WTC11 (cell line): ENCODE measurements at regions not wholly inside any gene's neighbourhood (a gene's known extent, or its start where the extent isn't known, plus 50 kb on each side); places are given as distances from the start of the nearest gene placed in this dataset.

ENCODE experiments used
- ATAC-seq: fragments of 200-7000 bp; cut with Tn5 transposase; 2 replicates; pipeline ENCODE4 v1.10.0; 2021; ENCODE audit warnings: mild to moderate bottlenecking, moderate library complexity
- CTCF ChIA-PET: fragments of 300-600 bp; sonication (Branson Sonifier 250); formaldehyde crosslinking; loops from one replicate; lab custom pipeline; 2021; ENCODE audit warnings: antibody characterized with exemption; lab: Charles Lee
- POLR2A ChIA-PET: fragments of 350-600 bp; sonication (Branson Sonifier 250); formaldehyde crosslinking; loops from one replicate; lab custom pipeline; 2021; ENCODE audit warnings: antibody characterized with exemption; lab: Charles Lee
- DNase-seq: peaks from one replicate; pipeline ENCODE4 v3.0.0; 2021; ENCODE audit warnings: low spot score
- H3K27ac Mint-ChIP-seq: 2 replicates; pipeline ENCODE4 v1.8.0; 2021; ENCODE audit warnings: mixed read lengths
- H3K27me3 Mint-ChIP-seq: 2 replicates; pipeline ENCODE4 v1.8.0; 2021; ENCODE audit warnings: low read depth, mild to moderate bottlenecking, moderate library complexity, mixed read lengths
- H3K36me3 Mint-ChIP-seq: 2 replicates; pipeline ENCODE4 v1.8.0; 2021; ENCODE audit warnings: mixed read lengths
- H3K4me1 Mint-ChIP-seq: 2 replicates; pipeline ENCODE4 v1.8.0; 2022; ENCODE audit warnings: mixed read lengths
- H3K4me3 Mint-ChIP-seq: 2 replicates; pipeline ENCODE4 v1.8.0; 2021; ENCODE audit warnings: mild to moderate bottlenecking, moderate library complexity, mixed read lengths
- H3K9me3 Mint-ChIP-seq: 2 replicates; pipeline ENCODE4 v1.8.0; 2021; ENCODE audit warnings: mixed read lengths
- AFF4 ChIP-seq: sonication (generic); formaldehyde crosslinking; IDR thresholded peaks from 2 replicates; pipeline ENCODE4 v1.8.1; 2023; ENCODE audit warnings: mild to moderate bottlenecking, missing genetic modification reagents, borderline replicate concordance
- E2F1 ChIP-seq: sonication (generic); formaldehyde crosslinking; IDR thresholded peaks from 2 replicates; pipeline ENCODE4 v1.8.0; 2022; ENCODE audit warnings: mild to moderate bottlenecking, missing genetic modification reagents
- EMX1 ChIP-seq: fragments of 250-450 bp; sonication (Bioruptor Pico); IDR thresholded peaks from 2 replicates; pipeline ENCODE4 v1.8.0; 2021; ENCODE audit warnings: mild to moderate bottlenecking
- ERG ChIP-seq: fragments of 250-450 bp; sonication (Bioruptor Pico); IDR thresholded peaks from 2 replicates; pipeline ENCODE4 v1.8.0; 2021; ENCODE audit warnings: mild to moderate bottlenecking
- ETV6 ChIP-seq: sonication (generic); formaldehyde crosslinking; IDR thresholded peaks from 2 replicates; pipeline ENCODE4 v1.8.1; 2022; ENCODE audit warnings: mild to moderate bottlenecking, missing genetic modification reagents
- FOXP4 ChIP-seq: sonication (generic); formaldehyde crosslinking; IDR thresholded peaks from 2 replicates; pipeline ENCODE4 v1.8.0; 2022; ENCODE audit warnings: mild to moderate bottlenecking, missing genetic modification reagents
- HMGXB4 ChIP-seq: sonication (generic); formaldehyde crosslinking; IDR thresholded peaks from 2 replicates; pipeline ENCODE4 v1.8.1; 2023; ENCODE audit warnings: mild to moderate bottlenecking, moderate library complexity, missing genetic modification reagents
- JAZF1 ChIP-seq: fragments of 250-450 bp; sonication (Bioruptor Pico); IDR thresholded peaks from 2 replicates; pipeline ENCODE4 v1.9.0; 2021; ENCODE audit warnings: moderate library complexity, mild to moderate bottlenecking, inconsistent platforms
- MAX ChIP-seq: sonication (generic); formaldehyde crosslinking; IDR thresholded peaks from 2 replicates; pipeline ENCODE4 v1.8.0; 2022; ENCODE audit warnings: mild to moderate bottlenecking, missing genetic modification reagents
- MYBL2 ChIP-seq: sonication (generic); formaldehyde crosslinking; IDR thresholded peaks from 2 replicates; pipeline ENCODE4 v1.8.1; 2023; ENCODE audit warnings: mild to moderate bottlenecking, moderate library complexity, missing genetic modification reagents
- NR2C2 ChIP-seq: sonication (generic); formaldehyde crosslinking; IDR thresholded peaks from 2 replicates; pipeline ENCODE4 v1.8.0; 2022; ENCODE audit warnings: mild to moderate bottlenecking, missing genetic modification reagents
- PREB ChIP-seq: sonication (generic); formaldehyde crosslinking; IDR thresholded peaks from 2 replicates; pipeline ENCODE4 v1.8.1; 2022; ENCODE audit warnings: mild to moderate bottlenecking, missing genetic modification reagents, moderate library complexity, borderline replicate concordance
- TP53 ChIP-seq: sonication (generic); formaldehyde crosslinking; IDR thresholded peaks from 2 replicates; pipeline ENCODE4 v1.8.1; 2023; ENCODE audit warnings: mild to moderate bottlenecking, missing genetic modification reagents
- USF1 ChIP-seq: sonication (generic); formaldehyde crosslinking; IDR thresholded peaks from 2 replicates; pipeline ENCODE4 v1.8.0; 2022; ENCODE audit warnings: mild to moderate bottlenecking, missing genetic modification reagents
- ZBTB43 ChIP-seq: sonication (generic); formaldehyde crosslinking; IDR thresholded peaks from 2 replicates; pipeline ENCODE4 v1.8.1; 2023; ENCODE audit warnings: mild to moderate bottlenecking, missing genetic modification reagents
- ZNF219 ChIP-seq: sonication (generic); formaldehyde crosslinking; IDR thresholded peaks from 2 replicates; pipeline ENCODE4 v1.8.0; 2023; ENCODE audit warnings: missing genetic modification reagents, mild to moderate bottlenecking, borderline replicate concordance
- ZNF425 ChIP-seq: fragments of 250-450 bp; sonication (Bioruptor Pico); conservative IDR thresholded peaks from 2 replicates; pipeline ENCODE4 v1.9.0; 2021; ENCODE audit warnings: mild to moderate bottlenecking

GRCh38 chr18:47543080-47543479 lies 291.6 kb upstream of the SKOR2 start:
- TF ChIP-seq E2F1 (no peak), USF1 (CRISPR knock-in tag) (no peak), ZNF219 (no peak), ETV6 (CRISPR knock-in tag) (no peak)
- Mint-ChIP-seq H3K27me3 (peaks cover 4% of the 10 kb centered on the region; the same call in 1 of the 2 replicates), H3K36me3 (no peaks in the 10 kb centered on the region), H3K4me1 (no peaks in the 10 kb centered on the region), H3K4me3 (no peak overlapping the region), H3K27ac (no peak overlapping the region), H3K9me3 (no peaks in the 10 kb centered on the region; the same call in 1 of the 2 replicates)
- POLR2A ChIA-PET: no interaction called here
- CTCF ChIA-PET: interaction anchor here (0.6 to 2.1 kb wide), 3 partner anchors 12 to 211 kb away, joined by 3 to 6 read pairs (median 4); no protein-coding TSS in a partner anchor
- DNase-seq (no peak), ATAC-seq (no peak)

- Mint-ChIP-seq H3K27ac (no peak overlapping the region), H3K4me3 (no peak overlapping the region), H3K9me3 (no peaks in the 10 kb centered on the region; the same call in 1 of the 2 replicates), H3K27me3 (peaks cover 4% of the 10 kb centered on the region; the same call in 1 of the 2 replicates), H3K4me1 (no peaks in the 10 kb centered on the region), H3K36me3 (no peaks in the 10 kb centered on the region)
- ATAC-seq (no peak), DNase-seq (no peak)
- POLR2A ChIA-PET: no interaction called here
- CTCF ChIA-PET: interaction anchor here (0.6 to 2.1 kb wide), 3 partner anchors 11 to 212 kb away, joined by 3 to 6 read pairs (median 4); no protein-coding TSS in a partner anchor
- TF ChIP-seq NR2C2 (CRISPR knock-in tag) (no peak), AFF4 (CRISPR knock-in tag) (no peak), ERG (CRISPR knock-in tag) (no peak), USF1 (CRISPR knock-in tag) (no peak), FOXP4 (CRISPR knock-in tag) (no peak), EMX1 (CRISPR knock-in tag) (no peak), MYBL2 (CRISPR knock-in tag) (no peak), HMGXB4 (CRISPR knock-in tag) (no peak), MAX (CRISPR knock-in tag) (no peak), PREB (CRISPR knock-in tag) (no peak), JAZF1 (no peak), ZNF425 (CRISPR knock-in tag) (no peak), ZBTB43 (CRISPR knock-in tag) (no peak), TP53 (no peak)
Measured at GRCh38 chr18:47542551-47542950, 291.1 kb upstream of the SKOR2 start.
